Nephron (organoid): ENCODE measurements at regions not wholly inside any gene's neighbourhood (a gene's known extent, or its start where the extent isn't known, plus 50 kb on each side); places are given as distances from the start of the nearest gene placed in this dataset.

Experiments used
- H3K27ac Mint-ChIP-seq, 3 experiments: 2 replicates each; pipeline ENCODE4 v1.8.0; 2020; ENCODE audit warnings: mixed read lengths in 3 of 3, mild to moderate bottlenecking in 2 of 3, moderate library complexity in 1 of 3
- H3K27me3 Mint-ChIP-seq: 2 replicates; pipeline ENCODE4 v1.8.0; 2021; ENCODE audit warnings: low read depth, mild to moderate bottlenecking, moderate library complexity, mixed read lengths
- H3K36me3 Mint-ChIP-seq: 2 replicates; pipeline ENCODE4 v1.8.0; 2020; ENCODE audit warnings: low read depth, mixed read lengths
- H3K4me1 Mint-ChIP-seq: 2 replicates; pipeline ENCODE4 v1.8.0; 2020; ENCODE audit warnings: mixed read lengths
- H3K4me3 Mint-ChIP-seq, 3 experiments: 2 replicates each; pipeline ENCODE4 v1.8.0; 2020; ENCODE audit warnings: mild to moderate bottlenecking in 3 of 3, mixed read lengths in 3 of 3, moderate library complexity in 2 of 3
- H3K9me3 Mint-ChIP-seq: 2 replicates; pipeline ENCODE4 v1.8.0; 2020; ENCODE audit warnings: mixed read lengths
- TF ChIP-seq, protein P1 (sequence below), 3 experiments: fragments of 200-600 bp; sonication (generic); IDR thresholded peaks; one replicate each; pipeline ENCODE4 v1.5.0; 2021; ENCODE audit warnings: antibody characterized with exemption in 3 of 3; ENCODE audit not compliant: unreplicated experiment in 3 of 3

- H3K4me1 Mint-ChIP-seq, result peaks cover 9% of the 10 kb centered on the region
- H3K4me3 Mint-ChIP-seq, result no peak overlapping the region
- H3K9me3 Mint-ChIP-seq, result peaks cover 17% of the 10 kb centered on the region
- TF ChIP-seq, protein P1, sequence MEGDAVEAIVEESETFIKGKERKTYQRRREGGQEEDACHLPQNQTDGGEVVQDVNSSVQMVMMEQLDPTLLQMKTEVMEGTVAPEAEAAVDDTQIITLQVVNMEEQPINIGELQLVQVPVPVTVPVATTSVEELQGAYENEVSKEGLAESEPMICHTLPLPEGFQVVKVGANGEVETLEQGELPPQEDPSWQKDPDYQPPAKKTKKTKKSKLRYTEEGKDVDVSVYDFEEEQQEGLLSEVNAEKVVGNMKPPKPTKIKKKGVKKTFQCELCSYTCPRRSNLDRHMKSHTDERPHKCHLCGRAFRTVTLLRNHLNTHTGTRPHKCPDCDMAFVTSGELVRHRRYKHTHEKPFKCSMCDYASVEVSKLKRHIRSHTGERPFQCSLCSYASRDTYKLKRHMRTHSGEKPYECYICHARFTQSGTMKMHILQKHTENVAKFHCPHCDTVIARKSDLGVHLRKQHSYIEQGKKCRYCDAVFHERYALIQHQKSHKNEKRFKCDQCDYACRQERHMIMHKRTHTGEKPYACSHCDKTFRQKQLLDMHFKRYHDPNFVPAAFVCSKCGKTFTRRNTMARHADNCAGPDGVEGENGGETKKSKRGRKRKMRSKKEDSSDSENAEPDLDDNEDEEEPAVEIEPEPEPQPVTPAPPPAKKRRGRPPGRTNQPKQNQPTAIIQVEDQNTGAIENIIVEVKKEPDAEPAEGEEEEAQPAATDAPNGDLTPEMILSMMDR (IDR thresholded peaks at IDR 0.05; ENCODE audit: unreplicated experiment in 3 of 3), result no peak
- no peak overlapping the region for H3K27ac Mint-ChIP-seq
- no peaks in the 10 kb centered on the region for H3K27me3 Mint-ChIP-seq
- H3K36me3 Mint-ChIP-seq, result peaks cover 4% of the 10 kb centered on the region
Measured at GRCh38 chr7:110322796-110323195, 768.1 kb upstream of the LRRN3 start.

DNA sequence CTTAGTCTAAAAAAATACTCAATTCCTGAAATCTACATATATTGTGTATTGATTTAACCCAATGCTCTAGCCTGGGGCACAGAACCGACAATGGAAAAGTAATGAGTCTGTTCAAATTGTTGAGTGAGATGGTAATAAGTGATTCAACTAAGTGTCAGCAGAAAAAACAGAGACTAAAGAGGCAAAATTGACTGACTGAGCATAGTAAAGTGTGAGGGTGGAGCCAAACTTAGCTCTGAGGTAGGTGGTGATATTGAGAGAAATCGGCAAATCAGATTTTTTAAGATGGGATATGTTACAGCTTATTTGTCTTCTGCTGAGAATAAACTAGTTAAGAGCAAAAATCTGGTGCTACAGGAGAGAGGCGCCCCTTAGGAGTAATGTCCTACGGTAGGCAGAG is 764.0 kb upstream of the LRRN3 start:
- H3K27ac Mint-ChIP-seq, result no peak overlapping the region
- no peak overlapping the region for H3K4me3 Mint-ChIP-seq
- H3K4me1 Mint-ChIP-seq, result peaks cover 6% of the 10 kb centered on the region
- H3K27me3 Mint-ChIP-seq, result no peaks in the 10 kb centered on the region
- TF ChIP-seq, protein P1 (IDR thresholded peaks at IDR 0.05; ENCODE audit: unreplicated experiment in 3 of 3), result no peak
- H3K9me3 Mint-ChIP-seq, result no peaks in the 10 kb centered on the region
- H3K36me3 Mint-ChIP-seq, result no peaks in the 10 kb centered on the region

DNA sequence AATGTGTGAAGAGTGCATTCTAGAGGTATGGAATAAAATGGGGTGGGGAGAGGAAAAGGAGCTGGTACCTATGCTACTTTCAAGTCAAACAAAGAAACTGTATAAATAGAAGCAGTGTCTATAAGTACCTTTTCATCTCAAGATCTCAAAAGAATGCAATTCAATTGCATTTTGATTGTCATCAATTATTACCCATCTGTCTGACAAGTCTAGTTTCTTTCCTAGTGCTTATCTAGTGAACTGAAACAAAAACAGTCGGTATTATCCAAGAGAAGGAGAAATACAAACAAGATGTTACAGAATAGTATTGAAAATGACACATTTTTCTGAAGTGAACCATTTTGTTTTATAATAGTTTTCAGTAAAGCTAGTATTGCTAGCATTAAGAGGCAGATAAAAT is 754.5 kb upstream of the LRRN3 start:
- no peaks in the 10 kb centered on the region for H3K27me3 Mint-ChIP-seq
- TF ChIP-seq, protein P1 (IDR thresholded peaks at IDR 0.05; ENCODE audit: unreplicated experiment in 3 of 3), result no peak
- no peaks in the 10 kb centered on the region for H3K4me1 Mint-ChIP-seq
- H3K27ac Mint-ChIP-seq, result no peak overlapping the region
- H3K4me3 Mint-ChIP-seq, result no peak overlapping the region
- peaks cover 7% of the 10 kb centered on the region for H3K9me3 Mint-ChIP-seq
- H3K36me3 Mint-ChIP-seq, result no peaks in the 10 kb centered on the region

DNA sequence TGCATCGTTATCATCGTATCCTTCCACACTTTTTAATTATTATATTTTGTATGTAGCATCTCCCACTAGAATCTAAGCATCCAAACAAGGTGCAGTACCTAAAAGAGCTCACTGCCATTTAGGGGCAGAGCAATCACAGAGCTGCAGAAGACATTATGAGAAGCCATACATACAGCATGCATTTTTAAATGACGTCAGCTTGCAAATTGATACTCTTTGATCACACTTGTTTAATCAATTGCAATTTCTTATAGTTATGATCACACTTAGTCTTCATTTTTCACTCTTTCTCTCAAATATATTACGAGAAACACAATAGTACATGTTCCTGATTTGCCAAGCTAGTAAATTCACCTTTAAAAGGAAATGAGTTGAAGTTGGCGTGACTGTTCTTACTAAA is 753.3 kb upstream of the LRRN3 start:
- no peaks in the 10 kb centered on the region for H3K4me1 Mint-ChIP-seq
- no peak overlapping the region for H3K4me3 Mint-ChIP-seq
- H3K27me3 Mint-ChIP-seq, result no peaks in the 10 kb centered on the region
- TF ChIP-seq, protein P1 (IDR thresholded peaks at IDR 0.05; ENCODE audit: unreplicated experiment in 3 of 3), result no peak
- H3K36me3 Mint-ChIP-seq, result no peaks in the 10 kb centered on the region
- H3K27ac Mint-ChIP-seq, result no peak overlapping the region
- H3K9me3 Mint-ChIP-seq, result peaks cover 7% of the 10 kb centered on the region

- Mint-ChIP-seq H3K4me1 (no peaks in the 10 kb centered on the region), H3K27me3 (no peaks in the 10 kb centered on the region), H3K4me3 (no peak overlapping the region), H3K27ac (no peak overlapping the region), H3K36me3 (no peaks in the 10 kb centered on the region), H3K9me3 (peaks cover 7% of the 10 kb centered on the region)
- TF ChIP-seq, protein P1 (IDR thresholded peaks at IDR 0.05; ENCODE audit: unreplicated experiment in 3 of 3), result no peak
Measured at GRCh38 chr7:110347081-110347480, 743.8 kb upstream of the LRRN3 start.

DNA sequence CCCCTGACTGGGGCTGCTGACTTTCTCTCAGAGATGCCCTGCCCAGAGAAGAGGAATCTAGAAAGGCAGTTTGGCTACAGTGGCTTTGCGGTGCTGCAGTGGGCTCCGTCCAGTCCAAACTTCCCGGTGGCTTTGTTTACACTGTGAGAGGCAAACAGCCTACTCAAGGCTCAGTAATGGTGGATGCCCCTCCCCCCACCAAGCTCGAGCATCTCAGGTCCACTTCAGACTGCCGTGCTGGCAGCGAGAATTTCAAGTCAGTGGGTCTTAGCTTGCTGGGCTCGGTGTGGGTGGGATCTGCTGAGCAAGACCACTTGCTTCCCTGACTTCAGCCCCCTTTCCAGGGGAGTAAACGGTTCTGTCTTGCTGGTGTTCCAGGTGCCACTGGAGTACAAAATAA is 734.5 kb upstream of the LRRN3 start:
- Mint-ChIP-seq H3K9me3 (peaks cover 31% of the 10 kb centered on the region), H3K4me1 (no peaks in the 10 kb centered on the region), H3K27ac (no peak overlapping the region), H3K27me3 (no peaks in the 10 kb centered on the region), H3K4me3 (no peak overlapping the region), H3K36me3 (no peaks in the 10 kb centered on the region)
- TF ChIP-seq, protein P1 (IDR thresholded peaks at IDR 0.05; ENCODE audit: unreplicated experiment in 3 of 3), result no peak
